ENCODE measurements at regions not wholly inside any gene's neighbourhood (a gene's known extent, or its start where the extent isn't known, plus 50 kb on each side); places are given as distances from the start of the nearest gene placed in this dataset.

GRCh38 chr20:48241482-48241881, 456.2 kb upstream of the SULF2 start:
- intact Hi-C loops (cut with DNase I), result no loop called here
- no peaks in the 10 kb centered on the region for H3K27me3 ChIP-seq
- no peak for DNase-seq (ENCODE audit: low spot score in 2 of 2)
- no peaks in the 10 kb centered on the region for H3K9me3 ChIP-seq
- no peak overlapping the region for H3K4me3 ChIP-seq
- TF ChIP-seq, protein P1, sequence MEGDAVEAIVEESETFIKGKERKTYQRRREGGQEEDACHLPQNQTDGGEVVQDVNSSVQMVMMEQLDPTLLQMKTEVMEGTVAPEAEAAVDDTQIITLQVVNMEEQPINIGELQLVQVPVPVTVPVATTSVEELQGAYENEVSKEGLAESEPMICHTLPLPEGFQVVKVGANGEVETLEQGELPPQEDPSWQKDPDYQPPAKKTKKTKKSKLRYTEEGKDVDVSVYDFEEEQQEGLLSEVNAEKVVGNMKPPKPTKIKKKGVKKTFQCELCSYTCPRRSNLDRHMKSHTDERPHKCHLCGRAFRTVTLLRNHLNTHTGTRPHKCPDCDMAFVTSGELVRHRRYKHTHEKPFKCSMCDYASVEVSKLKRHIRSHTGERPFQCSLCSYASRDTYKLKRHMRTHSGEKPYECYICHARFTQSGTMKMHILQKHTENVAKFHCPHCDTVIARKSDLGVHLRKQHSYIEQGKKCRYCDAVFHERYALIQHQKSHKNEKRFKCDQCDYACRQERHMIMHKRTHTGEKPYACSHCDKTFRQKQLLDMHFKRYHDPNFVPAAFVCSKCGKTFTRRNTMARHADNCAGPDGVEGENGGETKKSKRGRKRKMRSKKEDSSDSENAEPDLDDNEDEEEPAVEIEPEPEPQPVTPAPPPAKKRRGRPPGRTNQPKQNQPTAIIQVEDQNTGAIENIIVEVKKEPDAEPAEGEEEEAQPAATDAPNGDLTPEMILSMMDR (IDR thresholded peaks at IDR 0.05), result no peak
- H3K4me1 ChIP-seq, result no peaks in the 10 kb centered on the region
- H3K36me3 ChIP-seq, result no peaks in the 10 kb centered on the region
- no peak overlapping the region for H3K27ac ChIP-seq

DNA sequence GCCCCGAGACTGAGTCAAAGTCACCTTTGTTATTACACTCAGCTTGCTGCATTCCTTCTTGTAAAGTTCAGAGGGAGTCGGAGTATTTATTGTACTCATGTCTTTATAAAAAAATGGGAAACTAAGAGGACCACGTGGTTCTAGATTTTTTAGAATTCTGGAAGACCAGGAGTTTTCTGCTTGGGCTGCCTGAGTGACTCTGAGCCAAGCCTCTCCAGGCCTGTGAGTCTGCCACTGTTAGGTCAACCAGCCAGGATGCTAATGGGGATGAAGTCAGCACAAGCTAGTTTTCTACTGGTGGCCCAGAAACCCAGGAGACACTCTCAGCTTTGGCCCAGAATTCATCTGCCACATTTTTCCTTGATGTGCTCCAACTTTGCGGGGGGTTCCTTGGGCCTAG, 453.5 kb upstream of the SULF2 start:
- no peaks in the 10 kb centered on the region for H3K9me3 ChIP-seq
- H3K4me3 ChIP-seq, result no peak overlapping the region
- no peaks in the 10 kb centered on the region for H3K36me3 ChIP-seq
- no peak for DNase-seq (ENCODE audit: low spot score in 2 of 2)
- no peaks in the 10 kb centered on the region for H3K4me1 ChIP-seq
- peak overlapping the region in 1 of 2 donors; percentile 33 for H3K27ac ChIP-seq
- TF ChIP-seq, protein P1 (IDR thresholded peaks at IDR 0.05), result no peak
- H3K27me3 ChIP-seq, result no peaks in the 10 kb centered on the region
- intact Hi-C loops (cut with DNase I), result no loop called here

GRCh38 chr20:48238326-48238725, 453.0 kb upstream of the SULF2 start:
- no peak for DNase-seq (ENCODE audit: low spot score in 2 of 2)
- intact Hi-C loops (cut with DNase I), result no loop called here
- no peak overlapping the region for H3K27ac ChIP-seq

GRCh38 chr20:48236000-48236970, 451.0 kb upstream of the SULF2 start:
- intact Hi-C loops (cut with DNase I), result no loop called here
- no peaks in the 10 kb centered on the region for H3K9me3 ChIP-seq
- TF ChIP-seq, protein P1 (IDR thresholded peaks at IDR 0.05), result no peak
- no peak overlapping the region for H3K27ac ChIP-seq
- no peaks in the 10 kb centered on the region for H3K36me3 ChIP-seq
- H3K4me1 ChIP-seq, result no peaks in the 10 kb centered on the region
- H3K27me3 ChIP-seq, result no peaks in the 10 kb centered on the region
- H3K4me3 ChIP-seq, result no peak overlapping the region
- peak in 1 of 2 donors; percentile 22 for DNase-seq (ENCODE audit: low spot score in 2 of 2)

More at GRCh38 chr20:48238326-48238725, 453.0 kb upstream of the SULF2 start:
- TF ChIP-seq, protein P1 (IDR thresholded peaks at IDR 0.05), result no peak
- Histone ChIP-seq H3K9me3 (no peaks in the 10 kb centered on the region), H3K27me3 (no peaks in the 10 kb centered on the region), H3K36me3 (no peaks in the 10 kb centered on the region), H3K4me1 (no peaks in the 10 kb centered on the region), H3K4me3 (no peak overlapping the region)

DNA sequence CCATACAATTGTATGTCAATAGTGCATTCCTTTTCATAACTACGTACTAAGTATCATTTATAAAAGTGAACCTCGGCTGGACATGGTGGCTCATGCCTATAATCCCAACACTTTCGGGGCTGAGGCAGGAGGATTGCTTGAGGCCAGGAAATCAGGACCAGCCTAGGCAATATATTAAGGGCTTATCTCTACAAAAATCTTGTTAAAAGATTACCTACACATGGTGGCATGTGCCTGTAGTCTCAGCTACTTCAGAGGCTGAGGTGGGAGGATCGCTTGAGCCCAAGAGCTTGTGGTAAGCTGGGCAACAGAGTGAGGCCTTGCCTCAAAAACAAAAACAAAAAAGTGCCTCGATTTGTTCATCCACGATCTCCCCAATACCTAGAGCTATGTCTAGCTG, 449.7 kb upstream of the SULF2 start:
- TF ChIP-seq, protein P1 (IDR thresholded peaks at IDR 0.05), result no peak
- H3K4me1 ChIP-seq, result no peaks in the 10 kb centered on the region
- H3K27me3 ChIP-seq, result no peaks in the 10 kb centered on the region
- DNase-seq (ENCODE audit: low spot score in 2 of 2), result no peak
- H3K4me3 ChIP-seq, result no peak overlapping the region
- H3K27ac ChIP-seq, result no peak overlapping the region
- H3K36me3 ChIP-seq, result no peaks in the 10 kb centered on the region
- H3K9me3 ChIP-seq, result no peaks in the 10 kb centered on the region
- intact Hi-C loops (cut with DNase I), result no loop called here

Data from ascending aorta (tissue), 2 donors.